ENCODE measurements at regions not wholly inside any gene's neighbourhood (a gene's known extent, or its start where the extent isn't known, plus 50 kb on each side); places are given as distances from the start of the nearest gene placed in this dataset.

GRCh38 chr11:27904358-27905055 lies 203.4 kb downstream of the KIF18A start:
- no peak for DNase-seq

- no peak for DNase-seq
Measured at GRCh38 chr11:27902981-27903624, 202.8 kb upstream of the BDNF start.

- no peak for DNase-seq
Measured at GRCh38 chr11:27898166-27898565, 197.9 kb upstream of the BDNF start.

- no peak for DNase-seq
Measured at GRCh38 chr11:27896096-27896495, 195.8 kb upstream of the BDNF start.

GRCh38 chr11:27894552-27894951 lies 194.3 kb upstream of the BDNF start:
- no peak for DNase-seq

GRCh38 chr11:27886857-27887256 lies 186.6 kb upstream of the BDNF start:
- no peak for DNase-seq

GRCh38 chr11:27882066-27882697 lies 181.9 kb upstream of the BDNF start:
- DNase-seq = no peak

GRCh38 chr11:27875831-27876775 lies 175.8 kb upstream of the BDNF start:
- DNase-seq = no peak

GRCh38 chr11:27874998-27875830 lies 175.0 kb upstream of the BDNF start:
- DNase-seq = no peak

- DNase-seq = no peak
Measured at GRCh38 chr11:27873664-27874063, 173.4 kb upstream of the BDNF start.

- DNase-seq = no peak
Measured at GRCh38 chr11:27871056-27871455, 170.8 kb upstream of the BDNF start.

- DNase-seq = no peak
Measured at GRCh38 chr11:27869701-27870100, 169.4 kb upstream of the BDNF start.

- DNase-seq = no peak
Measured at GRCh38 chr11:27868709-27869108, 168.5 kb upstream of the BDNF start.

GRCh38 chr11:27868226-27868625 lies 168.0 kb upstream of the BDNF start:
- DNase-seq = no peak

GRCh38 chr11:27865105-27865504 lies 164.8 kb upstream of the BDNF start:
- DNase-seq = no peak

GRCh38 chr11:27864611-27865010 lies 164.4 kb upstream of the BDNF start:
- DNase-seq = no peak

- peak in 1 of 2 experiments; percentile 3 for DNase-seq
Measured at GRCh38 chr11:27864091-27864491, 163.8 kb upstream of the BDNF start.

- DNase-seq = no peak
Measured at GRCh38 chr11:27863637-27864036, 163.4 kb upstream of the BDNF start.

- DNase-seq = no peak
Measured at GRCh38 chr11:27861706-27862430, 161.6 kb upstream of the BDNF start.

GRCh38 chr11:27860811-27861210 lies 160.6 kb upstream of the BDNF start:
- DNase-seq = no peak

GRCh38 chr11:27858866-27859265 lies 158.6 kb upstream of the BDNF start:
- DNase-seq = no peak

GRCh38 chr11:27857588-27857987 lies 157.3 kb upstream of the BDNF start:
- no peak for DNase-seq
